ENCODE measurements at regions not wholly inside any gene's neighbourhood (a gene's known extent, or its start where the extent isn't known, plus 50 kb on each side); places are given as distances from the start of the nearest gene placed in this dataset.

DNA sequence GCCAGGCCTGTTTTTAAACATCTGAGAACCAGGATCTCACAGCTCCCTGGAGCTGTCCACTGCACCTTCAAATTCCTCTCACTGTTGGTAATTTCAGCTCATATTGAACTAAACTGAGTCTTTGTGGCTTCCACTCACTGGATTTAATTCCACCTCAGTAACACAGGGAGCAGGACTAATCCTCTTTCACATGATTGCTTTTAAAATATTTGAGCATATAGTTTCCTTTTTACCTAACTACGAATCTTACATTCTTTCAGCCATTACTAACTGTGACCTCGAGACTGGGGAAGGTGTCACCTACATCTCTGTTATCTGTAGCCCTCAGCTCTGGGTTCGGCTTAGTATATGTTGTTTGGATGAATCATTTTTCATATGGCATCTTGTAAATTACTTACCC lies 194.3 kb upstream of the C2CD4B start:
- Histone ChIP-seq H3K9me3 (no peaks in the 10 kb centered on the region), H3K4me1 (no peaks in the 10 kb centered on the region), H3K4me3 (no peak overlapping the region), H3K27me3 (no peaks in the 10 kb centered on the region), H3K27ac (no peak overlapping the region), H3K36me3 (no peaks in the 10 kb centered on the region)
- ATAC-seq (no peak), DNase-seq (no peak)
- intact Hi-C loops (cut with DNase I) = no loop called here
- WGBS (ENCODE audit: insufficient coverage, low coverage, low lambda C conversion rate, missing lambda C conversion rate) = 62% methylated on average over 3 of the region's 3 CpGs
- TF ChIP-seq POLR2A (IDR thresholded peaks at IDR 0.05) = no peak
- TF ChIP-seq, protein P1, sequence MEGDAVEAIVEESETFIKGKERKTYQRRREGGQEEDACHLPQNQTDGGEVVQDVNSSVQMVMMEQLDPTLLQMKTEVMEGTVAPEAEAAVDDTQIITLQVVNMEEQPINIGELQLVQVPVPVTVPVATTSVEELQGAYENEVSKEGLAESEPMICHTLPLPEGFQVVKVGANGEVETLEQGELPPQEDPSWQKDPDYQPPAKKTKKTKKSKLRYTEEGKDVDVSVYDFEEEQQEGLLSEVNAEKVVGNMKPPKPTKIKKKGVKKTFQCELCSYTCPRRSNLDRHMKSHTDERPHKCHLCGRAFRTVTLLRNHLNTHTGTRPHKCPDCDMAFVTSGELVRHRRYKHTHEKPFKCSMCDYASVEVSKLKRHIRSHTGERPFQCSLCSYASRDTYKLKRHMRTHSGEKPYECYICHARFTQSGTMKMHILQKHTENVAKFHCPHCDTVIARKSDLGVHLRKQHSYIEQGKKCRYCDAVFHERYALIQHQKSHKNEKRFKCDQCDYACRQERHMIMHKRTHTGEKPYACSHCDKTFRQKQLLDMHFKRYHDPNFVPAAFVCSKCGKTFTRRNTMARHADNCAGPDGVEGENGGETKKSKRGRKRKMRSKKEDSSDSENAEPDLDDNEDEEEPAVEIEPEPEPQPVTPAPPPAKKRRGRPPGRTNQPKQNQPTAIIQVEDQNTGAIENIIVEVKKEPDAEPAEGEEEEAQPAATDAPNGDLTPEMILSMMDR (IDR thresholded peaks at IDR 0.05) = no peak

DNA sequence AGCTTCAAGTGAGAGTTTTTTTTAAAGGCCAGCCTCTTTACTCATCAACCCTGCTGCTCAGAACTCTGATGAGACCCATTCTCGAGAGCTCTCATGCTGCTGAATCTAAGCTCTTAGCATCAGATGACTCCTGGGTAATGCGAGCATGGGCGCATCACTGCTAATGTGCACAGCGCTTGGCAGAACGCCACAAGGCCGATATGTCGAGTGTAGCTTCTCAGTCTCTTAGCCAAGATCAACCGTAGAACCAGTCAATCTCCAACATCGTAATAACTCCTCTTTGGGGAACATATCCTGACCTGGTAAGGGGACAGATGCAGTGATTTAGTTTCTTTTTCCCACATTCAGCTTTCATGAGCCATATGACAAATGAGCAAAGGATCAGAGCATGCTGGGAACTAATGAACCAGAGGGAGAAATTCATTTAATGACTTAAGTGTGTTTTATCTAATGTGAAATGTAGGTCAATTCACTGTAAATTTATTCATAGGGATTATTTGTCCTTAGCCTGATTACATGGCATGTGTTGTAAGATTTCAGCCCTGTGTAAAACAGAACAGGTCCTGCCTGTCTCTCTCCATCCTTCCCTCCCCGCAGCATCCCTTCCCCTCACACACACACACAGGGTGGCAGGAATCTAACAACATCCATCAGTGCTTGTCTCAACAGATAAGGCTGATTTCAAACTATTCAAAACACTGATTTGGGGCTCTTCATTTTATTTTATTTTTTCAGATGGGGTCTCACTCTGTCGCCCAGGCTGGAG lies 195.4 kb upstream of the C2CD4B start:
- WGBS (ENCODE audit: insufficient coverage, low coverage, low lambda C conversion rate, missing lambda C conversion rate) = 82% methylated on average over 8 of the region's 11 CpGs
- no peak for TF ChIP-seq POLR2A (IDR thresholded peaks at IDR 0.05)
- TF ChIP-seq, protein P1 (IDR thresholded peaks at IDR 0.05) = no peak

DNA sequence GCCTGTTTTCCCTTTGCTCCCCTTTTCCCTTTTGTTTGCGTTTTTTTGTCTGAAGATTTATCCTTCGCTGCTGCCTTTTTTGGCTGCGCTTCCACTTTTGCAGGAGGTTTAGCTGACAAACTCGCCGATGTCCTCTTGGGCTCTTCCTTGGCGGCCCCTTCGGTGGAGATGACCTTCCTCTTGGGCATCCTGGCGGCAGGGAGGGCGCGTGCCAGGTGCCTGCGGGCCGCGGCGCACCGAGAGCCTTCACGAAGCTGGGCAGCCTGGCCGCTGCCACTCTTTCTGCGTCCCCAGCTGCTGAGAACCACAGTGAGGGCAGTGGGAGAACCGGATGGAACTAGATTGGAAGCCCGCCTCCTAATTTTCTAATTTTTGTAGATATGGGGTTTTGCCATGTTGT lies 197.1 kb upstream of the C2CD4B start:
- H3K4me1 ChIP-seq = no peaks in the 10 kb centered on the region
- H3K27me3 ChIP-seq = no peaks in the 10 kb centered on the region
- DNase-seq = no peak
- no peak overlapping the region for H3K27ac ChIP-seq
- WGBS (ENCODE audit: insufficient coverage, low coverage, low lambda C conversion rate, missing lambda C conversion rate) = 71% methylated on average over 9 of the region's 20 CpGs
- intact Hi-C loops (cut with DNase I) = no loop called here
- ATAC-seq = no peak
- TF ChIP-seq, protein P1 (IDR thresholded peaks at IDR 0.05) = no peak
- no peak for TF ChIP-seq POLR2A (IDR thresholded peaks at IDR 0.05)
- no peaks in the 10 kb centered on the region for H3K9me3 ChIP-seq
- no peaks in the 10 kb centered on the region for H3K36me3 ChIP-seq
- H3K4me3 ChIP-seq = no peak overlapping the region

More for the DNA sequence above, 195.4 kb upstream of the C2CD4B start:
- Histone ChIP-seq H3K36me3 (no peaks in the 10 kb centered on the region), H3K27ac (no peak overlapping the region), H3K9me3 (no peaks in the 10 kb centered on the region), H3K27me3 (no peaks in the 10 kb centered on the region), H3K4me3 (no peak overlapping the region), H3K4me1 (no peaks in the 10 kb centered on the region)
- ATAC-seq (no peak), DNase-seq (no peak)
- intact Hi-C loops (cut with DNase I) = no loop called here

DNA sequence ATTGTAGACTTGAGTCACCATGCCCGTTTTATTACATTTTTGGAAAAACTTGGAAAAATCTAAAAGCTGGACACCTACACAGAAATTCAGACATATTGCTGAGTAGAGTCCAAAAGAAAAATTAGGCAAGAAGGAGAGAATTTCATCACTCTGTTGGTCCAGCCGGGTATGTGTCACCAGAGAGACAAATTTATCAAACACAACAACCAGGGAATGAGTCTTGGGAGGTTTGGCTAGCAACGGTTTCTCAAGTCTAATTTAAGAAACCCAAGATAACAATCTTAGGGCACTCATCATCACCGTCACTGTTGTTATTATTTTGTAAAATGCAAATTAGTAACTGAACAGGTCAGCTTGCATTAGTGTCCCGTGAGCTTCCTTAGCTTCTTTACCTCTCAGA lies 197.5 kb upstream of the C2CD4B start:
- no peak for ATAC-seq
- Histone ChIP-seq H3K27ac (no peak overlapping the region), H3K9me3 (no peaks in the 10 kb centered on the region), H3K4me1 (no peaks in the 10 kb centered on the region), H3K36me3 (no peaks in the 10 kb centered on the region), H3K4me3 (no peak overlapping the region), H3K27me3 (no peaks in the 10 kb centered on the region)
- intact Hi-C loops (cut with DNase I) = no loop called here
- 21% methylated on average over 5 of the region's 5 CpGs for WGBS (ENCODE audit: insufficient coverage, low coverage, low lambda C conversion rate, missing lambda C conversion rate)
- no peak for DNase-seq
- TF ChIP-seq, protein P1 (IDR thresholded peaks at IDR 0.05) = no peak
- TF ChIP-seq POLR2A (IDR thresholded peaks at IDR 0.05) = no peak
